Midbrain (tissue), 1 donor: ENCODE measurements at regions not wholly inside any gene's neighbourhood (a gene's known extent, or its start where the extent isn't known, plus 50 kb on each side); places are given as distances from the start of the nearest gene placed in this dataset.
"Not testable (repeated sequence)": the region's sequence is repeated elsewhere in the genome, so short reads cannot be mapped to it uniquely, and the experiment has no call there.

Experiments used
- DNase-seq: peaks from one replicate; lab custom pipeline; 2025; lab: John Stamatoyannopoulos, UW

DNA sequence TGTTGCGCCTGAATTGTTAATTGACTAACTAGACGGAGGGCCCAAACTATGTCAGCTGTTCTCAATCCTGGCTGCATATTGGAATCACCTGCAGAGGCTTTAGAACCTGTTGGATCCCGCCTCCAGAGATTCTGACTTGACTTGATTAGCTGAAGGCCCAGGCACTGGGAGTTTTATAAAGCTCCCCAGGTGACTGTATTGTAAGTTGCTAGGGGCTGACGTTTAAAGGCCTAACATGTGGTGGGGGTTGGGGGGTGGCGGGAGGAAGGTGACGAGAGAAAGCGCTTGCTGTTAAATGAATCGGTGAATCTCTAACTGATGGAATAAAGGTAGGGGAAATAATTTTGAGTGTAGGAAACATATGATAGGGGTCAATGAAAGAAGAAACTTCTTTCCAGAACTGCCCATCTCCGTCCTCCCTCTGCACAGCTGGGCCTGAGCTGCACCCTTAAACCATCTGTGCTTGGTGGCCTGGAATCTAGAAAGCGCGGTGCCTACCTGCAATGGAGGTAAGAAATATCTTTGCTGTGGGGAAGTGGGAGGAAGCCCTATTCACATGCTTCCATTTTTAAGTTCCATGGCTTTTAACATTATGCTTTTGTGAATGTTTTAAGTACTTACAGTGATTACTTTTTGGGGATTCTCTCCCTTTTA lies 225.0 kb upstream of the FAM3C start:
- DNase-seq, result no peak

GRCh38 chr7:121620206-121620605 lies 224.1 kb upstream of the FAM3C start:
- no peak for DNase-seq

DNA sequence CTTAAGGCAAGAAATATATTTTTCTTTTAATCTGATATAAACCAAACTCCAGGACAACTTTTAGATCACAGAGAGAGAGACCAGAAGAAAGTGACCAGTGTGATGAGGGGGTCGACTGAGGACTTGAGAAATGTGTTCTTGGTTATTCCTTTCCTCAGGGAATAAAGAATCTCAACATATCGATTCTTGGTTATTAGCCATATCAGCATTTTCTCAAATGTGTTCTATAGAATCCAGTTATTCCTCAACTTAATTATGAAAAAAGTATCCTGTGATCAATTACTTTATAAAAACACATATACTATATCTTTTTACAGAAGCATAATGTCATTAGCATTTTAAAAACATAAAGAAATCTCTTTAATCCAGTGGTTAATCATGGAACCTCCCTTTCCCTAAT lies 222.1 kb upstream of the FAM3C start:
- no peak for DNase-seq

GRCh38 chr7:121610243-121610642 lies 214.1 kb upstream of the FAM3C start:
- no peak for DNase-seq

DNA sequence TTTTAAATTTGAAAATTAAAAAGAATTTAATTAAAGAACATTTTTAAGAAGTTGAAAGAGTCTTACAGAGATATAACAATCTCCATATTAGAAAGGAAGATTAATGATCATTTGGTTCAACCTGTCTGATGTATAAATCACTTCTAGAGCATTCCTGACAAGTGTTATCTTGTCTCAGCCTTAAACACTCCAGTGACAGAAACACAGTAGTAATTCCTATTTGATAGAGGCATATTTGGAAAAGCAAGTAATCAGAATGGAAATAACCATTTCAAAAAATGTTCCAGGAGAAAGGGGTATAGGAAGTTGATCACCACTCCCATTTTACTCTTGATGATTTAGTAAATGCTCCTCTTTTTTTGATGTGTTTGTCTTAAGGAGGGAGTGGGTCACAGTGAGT lies 213.1 kb upstream of the FAM3C start:
- DNase-seq, result no peak

- DNase-seq, result no peak
Observed at GRCh38 chr7:121608785-121609184, 212.7 kb upstream of the FAM3C start.

- not testable (repeated sequence) for DNase-seq
Observed at GRCh38 chr7:121608183-121608582, 212.1 kb upstream of the FAM3C start.

DNA sequence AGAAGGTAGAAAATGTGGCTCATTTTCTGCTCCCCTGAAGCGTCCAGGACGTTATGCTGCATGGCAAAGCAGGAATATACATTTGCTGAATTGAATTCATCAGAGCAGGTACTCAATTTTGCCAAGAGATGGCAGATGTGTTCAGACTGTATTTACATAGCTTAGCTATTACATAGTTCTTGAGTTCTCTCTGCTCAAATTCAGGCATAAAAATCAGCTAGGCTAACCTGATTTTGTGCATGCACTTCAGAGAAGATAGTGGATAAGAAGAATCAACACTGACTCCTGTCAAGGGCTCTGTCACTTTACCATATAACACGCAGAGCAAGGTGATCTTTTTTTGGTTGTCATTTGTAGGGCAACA lies 209.2 kb upstream of the FAM3C start:
- DNase-seq, result no peak

GRCh38 chr7:121604627-121605316 lies 208.7 kb upstream of the FAM3C start:
- no peak for DNase-seq

GRCh38 chr7:121603886-121604285 lies 207.8 kb upstream of the FAM3C start:
- no peak for DNase-seq

DNA sequence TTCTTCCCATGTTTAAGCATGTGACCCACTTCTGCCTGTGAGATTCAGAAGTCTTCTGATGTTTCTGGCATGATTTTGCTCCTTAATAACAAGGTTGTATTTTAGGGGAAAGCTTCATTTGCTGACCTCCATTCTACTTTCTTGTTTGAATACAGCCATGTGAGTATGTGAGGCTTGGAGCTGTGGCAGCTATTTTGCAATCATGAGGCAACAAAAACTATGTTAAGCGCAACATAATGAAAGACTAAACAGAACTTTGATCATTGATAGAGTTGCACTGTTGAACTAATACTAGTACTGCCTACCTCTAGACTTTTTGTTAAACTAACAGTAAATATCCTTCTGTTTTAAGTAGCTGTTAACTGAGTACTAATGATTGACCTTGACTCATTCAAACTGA lies 203.8 kb upstream of the FAM3C start:
- DNase-seq, result no peak

GRCh38 chr7:121595758-121596696 lies 199.9 kb upstream of the FAM3C start:
- no peak for DNase-seq

GRCh38 chr7:121591926-121592325 lies 195.8 kb upstream of the FAM3C start:
- no peak for DNase-seq

DNA sequence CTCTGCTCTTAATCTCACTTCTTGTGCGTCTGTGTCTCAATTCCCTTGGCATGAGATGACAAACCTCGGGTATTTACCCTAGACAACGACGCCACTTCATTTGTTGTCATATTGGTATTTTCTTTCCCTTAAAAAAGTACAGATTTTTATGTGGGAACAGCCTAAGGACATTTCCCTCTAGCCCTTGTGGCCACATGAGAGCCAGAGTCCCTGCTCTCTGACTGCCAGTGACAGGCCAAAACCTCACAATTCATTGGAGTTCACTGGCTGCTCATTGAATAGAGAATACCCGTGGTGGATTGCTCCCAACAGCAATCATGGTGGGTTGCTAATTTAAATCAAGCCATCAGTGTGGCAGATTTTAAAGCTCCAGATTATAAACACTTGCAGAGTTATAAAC lies 191.3 kb upstream of the FAM3C start:
- no peak for DNase-seq

DNA sequence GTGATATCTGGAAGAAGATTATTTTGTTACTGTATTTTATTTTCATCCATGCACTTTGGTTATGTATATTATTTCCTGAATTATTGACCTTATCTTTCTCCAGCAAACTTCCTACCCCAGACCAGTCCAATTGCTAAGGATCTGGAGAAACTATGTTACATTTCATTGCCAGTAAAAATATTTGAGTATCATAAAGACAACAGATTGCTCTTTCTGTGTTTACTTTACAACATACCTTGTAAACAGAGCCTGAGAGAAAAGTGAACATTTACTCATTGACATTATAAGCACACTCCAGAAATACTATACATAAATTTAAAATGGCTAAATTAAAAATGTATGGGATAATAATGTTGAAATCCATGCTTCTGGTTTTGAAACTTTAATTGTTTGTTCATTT lies 186.2 kb upstream of the FAM3C start:
- DNase-seq, result no peak

GRCh38 chr7:121579639-121580038 lies 183.5 kb upstream of the FAM3C start:
- no peak for DNase-seq

- no peak for DNase-seq
Observed at GRCh38 chr7:121578669-121579068, 182.6 kb upstream of the FAM3C start.

GRCh38 chr7:121576148-121576917 lies 180.2 kb upstream of the FAM3C start:
- DNase-seq, result no peak

DNA sequence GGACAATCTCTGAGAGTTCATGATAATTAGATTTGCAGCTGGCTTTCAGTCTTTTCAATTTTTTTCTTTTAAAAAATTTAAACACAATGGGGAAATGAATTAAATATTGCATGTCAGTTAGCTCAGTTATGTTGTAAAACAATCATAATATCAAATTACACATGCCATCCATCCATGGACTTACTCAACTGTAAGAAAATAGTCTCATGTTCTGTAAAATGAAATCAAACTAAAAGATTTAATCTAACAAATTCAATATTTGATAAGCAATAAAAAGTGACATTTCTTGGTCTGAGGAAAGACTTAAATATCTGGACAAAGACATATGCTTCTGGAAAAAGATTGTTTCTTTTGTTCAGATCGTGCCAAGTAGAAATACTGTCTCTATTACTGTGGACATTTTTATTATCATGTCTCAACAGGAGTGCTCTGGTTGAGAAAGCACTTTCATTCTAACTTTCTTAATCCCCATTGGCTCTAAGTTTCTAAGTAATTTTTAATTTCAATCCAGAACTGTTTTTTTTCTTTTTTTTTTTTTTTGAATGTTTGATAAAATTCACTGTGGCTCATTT lies 179.2 kb upstream of the FAM3C start:
- no peak for DNase-seq

GRCh38 chr7:121574109-121574508 lies 178.0 kb upstream of the FAM3C start:
- no peak for DNase-seq

GRCh38 chr7:121572615-121573014 lies 176.5 kb upstream of the FAM3C start:
- no peak for DNase-seq

- DNase-seq, result no peak
Observed at GRCh38 chr7:121570365-121570764, 174.3 kb upstream of the FAM3C start.
